GM19395 (cell line): ENCODE measurements at regions not wholly inside any gene's neighbourhood (a gene's known extent, or its start where the extent isn't known, plus 50 kb on each side); places are given as distances from the start of the nearest gene placed in this dataset.
"Not testable (repeated sequence)": the region's sequence is repeated elsewhere in the genome, so short reads cannot be mapped to it uniquely, and the experiment has no call there.

ENCODE experiments used
- ATAC-seq: cut with Tn5 transposase; IDR thresholded peaks from one replicate; pipeline ENCODE4 v1.9.1; 2021; ENCODE audit warnings: mild to moderate bottlenecking, moderate library complexity; ENCODE audit not compliant: unreplicated experiment

DNA sequence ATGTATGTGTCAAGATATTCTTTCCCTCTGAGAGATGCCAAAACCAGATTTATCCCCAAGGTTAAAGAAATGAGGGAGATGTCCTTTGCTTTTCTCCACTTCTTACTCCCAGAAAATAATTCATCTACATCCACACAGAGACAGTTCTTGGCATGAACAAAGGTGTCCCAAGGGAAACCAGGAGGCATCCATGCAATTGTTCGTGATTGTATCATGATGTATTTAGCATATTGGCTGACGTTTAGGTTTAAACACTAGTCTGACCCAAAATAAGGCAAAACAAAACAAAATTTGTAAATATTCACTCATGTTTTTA is 223.9 kb downstream of the C7orf25 start:
- no peak for ATAC-seq

- no peak for ATAC-seq
Measured at GRCh38 chr7:42687211-42688055, 224.4 kb downstream of the C7orf25 start.

DNA sequence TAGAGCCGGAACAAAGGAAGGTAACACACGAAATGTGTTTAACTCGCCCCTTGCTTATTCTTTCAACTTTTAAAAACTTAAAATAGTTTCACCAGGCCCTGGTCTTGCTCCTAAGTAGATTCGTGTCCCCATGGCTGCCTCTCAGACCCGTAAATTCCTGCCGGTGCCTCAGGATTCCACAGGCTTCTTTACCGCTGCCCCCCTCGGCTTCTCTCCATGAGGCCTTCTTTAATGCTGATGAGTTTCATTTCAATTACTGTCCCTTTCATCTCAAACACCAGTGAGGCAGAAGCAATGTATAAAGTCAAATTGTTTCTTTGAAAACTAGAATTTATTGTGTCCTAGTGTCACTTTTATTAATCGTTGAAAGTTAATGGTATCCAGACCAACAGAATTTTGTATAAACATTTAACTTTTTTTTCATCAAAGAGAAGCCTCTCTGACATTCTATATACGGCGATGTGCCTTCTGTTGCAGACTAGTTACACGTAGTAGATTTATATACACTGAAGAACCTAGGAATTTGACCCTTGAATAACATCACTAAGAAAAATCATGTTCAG is 225.2 kb downstream of the C7orf25 start:
- no peak for ATAC-seq

- no peak for ATAC-seq
Measured at GRCh38 chr7:42685911-42686310, 226.0 kb downstream of the C7orf25 start.

- ATAC-seq = no peak
Measured at GRCh38 chr7:42677751-42678699, 233.8 kb downstream of the C7orf25 start.

- ATAC-seq = no peak
Measured at GRCh38 chr7:42674541-42674940, 237.3 kb downstream of the C7orf25 start.

DNA sequence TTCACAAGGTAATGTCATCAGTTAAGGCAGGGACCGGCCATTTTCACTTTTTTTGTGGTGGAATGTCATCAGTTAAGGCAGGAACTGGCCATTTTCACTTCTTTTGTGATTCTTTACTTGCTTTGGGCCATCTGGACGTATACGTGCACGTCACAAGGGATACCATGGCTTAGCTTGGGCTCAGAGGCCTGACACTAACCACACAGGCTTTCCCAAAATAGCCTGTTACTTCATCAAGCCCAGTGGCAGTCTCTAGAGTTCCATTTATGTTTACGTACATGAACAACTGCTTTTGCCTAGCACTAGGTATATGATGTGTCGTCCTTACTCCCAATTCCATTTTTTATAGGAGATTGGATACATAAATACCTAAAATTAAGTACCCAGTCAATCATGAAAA is 237.9 kb downstream of the C7orf25 start:
- no peak for ATAC-seq

DNA sequence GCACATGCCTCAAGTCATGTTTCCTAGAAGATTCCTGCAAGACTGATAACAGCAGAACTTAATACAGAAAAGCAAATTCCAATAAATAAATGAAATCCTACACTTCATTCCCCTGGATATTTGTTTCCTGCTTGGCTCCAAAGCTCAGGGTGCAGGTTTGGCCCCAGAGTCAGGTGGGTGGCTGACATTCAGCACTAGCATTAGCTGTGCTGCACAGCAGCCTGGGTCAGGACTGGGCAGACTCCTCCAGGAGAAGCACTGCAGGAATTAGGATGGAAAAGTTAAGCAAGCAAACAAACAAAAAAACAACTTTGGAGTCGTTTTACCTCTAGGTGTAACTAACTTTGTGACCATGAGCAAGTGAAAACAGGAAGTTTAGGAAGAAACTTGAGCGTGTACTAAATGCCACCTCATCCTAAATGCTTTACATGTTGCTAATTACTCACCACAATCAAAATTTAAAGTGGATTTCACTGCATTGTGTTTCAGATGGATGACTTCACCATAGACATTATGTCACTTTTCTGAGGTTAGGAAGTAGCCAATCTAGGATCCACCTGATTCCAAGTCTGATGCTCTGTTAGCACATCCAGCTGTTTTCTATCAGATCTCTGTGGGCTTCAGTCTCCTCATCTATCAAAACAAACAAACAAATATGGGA is 239.4 kb downstream of the C7orf25 start:
- ATAC-seq = no peak

DNA sequence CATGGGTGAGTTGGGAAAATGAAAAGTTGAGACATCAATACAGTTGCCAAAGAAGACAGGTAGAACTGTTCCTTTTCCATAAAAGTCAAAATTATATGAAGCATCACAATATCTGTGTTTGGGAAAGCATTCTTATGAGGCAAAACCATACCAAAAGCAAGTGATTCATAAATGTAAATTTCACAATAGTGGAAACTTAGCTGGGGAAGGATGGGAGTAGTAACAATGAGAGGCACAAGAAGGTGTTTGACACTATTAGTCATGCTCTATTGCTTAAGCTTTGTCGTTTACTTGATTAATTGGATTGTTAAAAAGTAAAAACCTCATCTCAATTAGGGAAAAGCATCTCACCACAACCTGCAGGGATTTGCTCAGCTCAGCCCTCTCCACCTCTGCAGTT is 240.2 kb downstream of the C7orf25 start:
- ATAC-seq = no peak

DNA sequence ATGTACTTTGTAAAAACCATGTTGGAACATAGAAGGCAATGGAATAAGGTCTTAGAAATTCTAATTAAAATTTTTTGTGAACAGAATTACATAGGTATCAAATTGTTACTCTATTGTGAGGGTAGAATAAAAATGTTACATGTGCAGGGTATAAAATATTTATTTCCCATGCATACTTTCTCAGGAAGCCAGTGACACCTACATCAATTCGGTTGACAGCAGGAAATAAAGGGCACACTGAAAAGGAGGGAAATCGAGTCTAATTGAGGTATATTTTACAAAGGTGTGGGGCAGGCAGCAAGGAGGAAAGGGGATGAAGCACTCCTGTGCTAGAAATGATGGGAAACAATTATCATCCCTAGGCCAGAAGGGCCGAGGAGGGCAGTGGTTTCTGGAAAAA is 244.9 kb downstream of the C7orf25 start:
- ATAC-seq = no peak

DNA sequence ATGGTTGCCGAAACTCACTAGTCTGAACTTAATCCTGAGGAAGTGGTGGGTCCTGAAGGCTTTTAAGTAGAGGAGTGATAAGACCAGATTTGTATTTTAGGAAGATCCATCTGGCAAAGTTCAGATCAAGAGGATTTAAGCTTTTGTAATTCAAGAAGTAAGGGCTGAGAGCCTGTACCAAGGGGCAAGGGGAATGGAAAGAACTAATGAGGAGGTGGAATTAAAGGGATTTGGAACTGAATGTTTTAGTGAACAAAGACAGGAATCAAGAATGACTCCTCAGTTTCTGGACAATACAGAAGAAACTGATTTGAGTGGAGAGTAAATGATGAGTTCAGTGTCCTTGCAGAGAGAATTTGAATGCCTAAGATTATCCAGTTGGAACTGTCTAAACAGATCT is 249.0 kb downstream of the C7orf25 start:
- no peak for ATAC-seq

- no peak for ATAC-seq
Measured at GRCh38 chr7:42661312-42661711, 250.6 kb downstream of the C7orf25 start.

DNA sequence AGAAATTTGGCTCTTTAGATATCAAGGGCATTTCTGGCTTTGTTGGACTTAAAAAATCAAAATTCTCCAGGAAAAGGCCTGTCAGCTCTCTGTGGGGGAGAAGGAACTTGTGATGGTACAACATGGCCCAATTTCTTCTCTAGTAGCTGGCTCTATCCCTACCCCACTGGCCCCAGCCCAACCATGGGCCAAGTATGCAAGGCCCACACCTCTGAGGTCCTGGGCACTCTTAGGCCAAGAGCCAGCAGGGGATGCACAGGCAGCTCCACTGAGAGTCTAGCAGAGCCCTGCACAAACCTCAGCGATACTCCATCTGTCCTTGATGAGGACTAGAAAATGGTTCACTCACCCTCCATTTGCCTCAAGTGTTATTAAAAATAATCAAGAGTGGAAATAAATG is 261.2 kb downstream of the C7orf25 start:
- no peak for ATAC-seq

DNA sequence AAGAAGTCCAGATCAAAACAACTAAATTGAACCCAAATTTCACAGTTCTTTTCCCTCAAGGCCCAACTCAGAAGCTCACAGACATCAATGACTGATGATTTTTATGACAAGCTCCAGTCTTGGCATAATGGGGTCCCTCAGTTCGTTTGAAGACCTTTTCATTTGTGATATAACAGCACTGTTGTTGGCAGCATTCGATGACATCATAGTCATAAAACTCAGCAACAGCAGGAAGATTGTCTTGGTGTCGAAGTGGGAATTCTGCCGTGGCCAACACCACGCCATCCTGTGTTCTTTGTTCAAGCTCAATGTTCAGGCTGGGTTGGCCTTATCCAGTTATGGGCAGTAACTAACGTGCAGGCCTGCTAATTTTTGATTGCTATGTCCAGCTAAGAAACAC is 261.7 kb downstream of the C7orf25 start:
- no peak for ATAC-seq

DNA sequence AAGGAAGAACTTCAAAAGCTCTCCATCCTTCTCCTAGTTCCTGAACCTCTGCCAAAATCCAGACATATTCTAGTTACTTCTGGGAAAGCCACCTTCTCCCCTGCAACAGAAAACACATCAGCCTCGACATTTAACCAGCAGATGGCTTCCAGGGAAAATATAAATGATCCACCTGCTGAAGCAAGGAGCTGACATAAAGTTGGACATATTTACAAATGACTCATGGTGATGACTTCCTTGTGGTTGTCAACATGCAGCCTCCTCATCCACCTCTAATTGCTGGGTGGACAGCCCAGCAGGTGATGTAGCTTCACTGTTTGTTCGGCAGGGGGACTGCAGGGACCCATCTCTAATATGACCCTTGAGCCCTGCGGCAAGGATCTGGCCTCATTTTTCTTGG is 266.0 kb downstream of the C7orf25 start:
- ATAC-seq = no peak

DNA sequence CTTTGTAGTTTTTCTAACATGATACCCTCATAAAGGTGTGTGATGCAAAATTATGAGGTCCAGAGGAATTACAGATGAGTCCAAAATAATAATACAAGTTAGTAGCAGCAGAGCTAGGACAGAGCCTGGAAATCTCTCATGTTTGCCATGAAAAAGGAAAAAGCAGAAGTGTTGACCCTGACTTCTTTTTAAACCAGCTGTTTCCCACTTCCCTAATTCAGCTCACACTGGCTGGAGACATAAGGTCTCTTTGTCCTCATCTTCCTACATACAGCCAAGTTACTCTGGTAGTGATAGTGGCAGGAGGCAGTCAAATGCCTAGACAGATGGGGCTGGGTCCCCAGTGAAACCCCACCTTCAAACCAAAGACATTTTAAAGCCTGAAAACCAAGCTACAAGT is 269.2 kb downstream of the C7orf25 start:
- ATAC-seq = no peak

DNA sequence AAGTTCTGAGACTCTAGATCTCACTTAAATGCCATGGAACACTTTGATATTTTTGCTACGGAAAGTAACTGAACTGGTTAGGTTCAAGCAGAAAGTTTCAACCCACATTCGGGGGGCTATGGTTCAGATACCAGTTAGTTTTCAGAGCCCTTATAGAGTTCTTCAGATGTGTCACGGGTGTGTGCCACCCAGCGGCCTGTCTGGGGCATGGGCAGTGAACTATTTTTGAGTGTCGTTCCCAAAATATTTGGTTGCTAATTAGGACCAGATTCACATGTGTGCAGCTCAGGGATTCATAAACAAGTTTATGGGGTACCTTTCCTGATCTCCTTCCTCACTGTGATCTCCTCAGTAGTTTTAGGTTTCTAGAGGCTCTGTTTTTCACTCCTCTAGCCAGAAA is 271.9 kb downstream of the C7orf25 start:
- ATAC-seq = no peak

DNA sequence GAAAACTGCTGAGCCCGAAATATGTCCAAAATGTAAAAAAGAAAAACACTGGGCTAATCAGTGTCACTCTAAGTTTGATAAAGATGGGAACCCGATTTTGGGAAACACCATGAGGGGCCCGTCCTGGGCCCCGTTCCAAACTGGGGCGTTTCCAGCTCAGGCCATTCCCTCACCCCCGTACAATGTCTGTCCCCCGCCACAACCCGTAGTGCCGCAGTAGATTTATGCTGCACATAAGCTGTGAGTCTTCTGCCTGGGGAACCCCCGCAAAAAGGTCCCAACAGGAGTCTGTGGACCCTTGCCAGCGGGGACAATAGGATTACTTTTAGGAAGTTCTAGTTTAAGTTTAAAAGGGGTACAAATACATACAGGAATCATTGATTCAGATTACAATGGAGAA is 275.5 kb downstream of the C7orf25 start:
- ATAC-seq = not testable (repeated sequence)

DNA sequence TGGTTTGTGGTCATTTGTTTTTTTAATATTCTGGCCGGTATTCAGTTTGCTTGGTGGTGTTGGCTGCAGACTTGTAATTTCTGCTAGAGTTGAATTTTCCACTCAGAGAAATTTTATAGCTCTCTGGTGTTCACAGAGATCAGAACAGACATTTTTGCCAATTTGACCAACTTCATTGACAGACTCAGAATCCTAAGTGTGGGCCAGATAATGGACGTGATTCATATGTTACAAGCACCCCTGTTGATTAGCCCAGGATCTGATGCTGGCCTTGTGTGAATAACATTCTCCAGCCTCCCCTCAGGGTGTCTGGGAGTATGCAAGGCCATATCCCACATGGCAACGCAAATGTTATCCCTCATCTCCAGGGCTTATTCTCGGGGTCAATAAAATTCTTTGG is 283.8 kb downstream of the C7orf25 start:
- ATAC-seq = no peak

GRCh38 chr7:42627626-42628025 is 284.2 kb downstream of the C7orf25 start:
- ATAC-seq = no peak

DNA sequence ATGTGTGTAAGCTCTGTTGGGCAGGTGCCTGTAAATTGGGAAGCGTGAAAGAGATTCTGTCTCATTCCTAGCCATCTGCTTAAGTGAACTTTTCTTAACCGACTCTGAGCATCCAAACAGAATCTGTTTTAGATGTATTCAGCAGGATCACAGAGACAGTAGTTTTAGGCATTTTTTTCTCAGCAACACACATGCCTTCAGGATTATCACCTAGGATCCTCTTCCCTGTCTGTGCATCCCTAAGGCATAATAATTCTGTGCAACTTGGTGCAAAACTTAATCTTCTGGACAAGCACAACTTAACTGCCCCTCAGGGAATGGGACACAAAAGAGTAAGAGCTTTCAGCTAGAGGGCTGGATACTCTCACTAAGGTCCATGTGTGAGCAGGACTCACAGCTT is 284.8 kb downstream of the C7orf25 start:
- no peak for ATAC-seq
